ENCODE measurements at regions not wholly inside any gene's neighbourhood (a gene's known extent, or its start where the extent isn't known, plus 50 kb on each side); places are given as distances from the start of the nearest gene placed in this dataset.

- TF ChIP-seq, protein P1, sequence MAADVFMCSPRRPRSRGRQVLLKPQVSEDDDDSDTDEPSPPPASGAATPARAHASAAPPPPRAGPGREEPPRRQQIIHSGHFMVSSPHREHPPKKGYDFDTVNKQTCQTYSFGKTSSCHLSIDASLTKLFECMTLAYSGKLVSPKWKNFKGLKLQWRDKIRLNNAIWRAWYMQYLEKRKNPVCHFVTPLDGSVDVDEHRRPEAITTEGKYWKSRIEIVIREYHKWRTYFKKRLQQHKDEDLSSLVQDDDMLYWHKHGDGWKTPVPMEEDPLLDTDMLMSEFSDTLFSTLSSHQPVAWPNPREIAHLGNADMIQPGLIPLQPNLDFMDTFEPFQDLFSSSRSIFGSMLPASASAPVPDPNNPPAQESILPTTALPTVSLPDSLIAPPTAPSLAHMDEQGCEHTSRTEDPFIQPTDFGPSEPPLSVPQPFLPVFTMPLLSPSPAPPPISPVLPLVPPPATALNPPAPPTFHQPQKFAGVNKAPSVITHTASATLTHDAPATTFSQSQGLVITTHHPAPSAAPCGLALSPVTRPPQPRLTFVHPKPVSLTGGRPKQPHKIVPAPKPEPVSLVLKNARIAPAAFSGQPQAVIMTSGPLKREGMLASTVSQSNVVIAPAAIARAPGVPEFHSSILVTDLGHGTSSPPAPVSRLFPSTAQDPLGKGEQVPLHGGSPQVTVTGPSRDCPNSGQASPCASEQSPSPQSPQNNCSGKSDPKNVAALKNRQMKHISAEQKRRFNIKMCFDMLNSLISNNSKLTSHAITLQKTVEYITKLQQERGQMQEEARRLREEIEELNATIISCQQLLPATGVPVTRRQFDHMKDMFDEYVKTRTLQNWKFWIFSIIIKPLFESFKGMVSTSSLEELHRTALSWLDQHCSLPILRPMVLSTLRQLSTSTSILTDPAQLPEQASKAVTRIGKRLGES (CRISPR knock-in tag; IDR thresholded peaks at IDR 0.05; ENCODE audit: borderline replicate concordance), result no peak
Measured at GRCh38 chr3:22208844-22209243, 457.8 kb upstream of the ZNF385D start (continued).

DNA sequence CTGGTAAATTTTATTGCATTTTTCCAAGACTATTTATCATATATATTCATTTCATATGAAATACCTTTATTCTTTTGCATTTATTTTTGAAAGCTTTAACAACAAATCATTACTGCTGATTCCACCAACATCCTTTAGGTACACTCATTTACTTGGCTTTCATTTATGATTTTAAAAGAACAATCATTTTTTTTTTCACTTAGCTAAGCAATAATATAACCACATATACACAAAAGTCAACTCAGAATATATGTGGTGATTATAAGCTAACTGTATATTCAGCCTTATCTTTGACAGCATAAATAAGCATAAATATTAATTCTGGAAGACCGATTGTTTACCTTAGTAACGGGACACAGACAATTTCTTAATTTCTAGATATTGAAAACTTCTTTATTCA lies 458.6 kb upstream of the ZNF385D start:
- H3K36me3 ChIP-seq (replicated peaks in 1 of 2; ENCODE audit: control insufficient read depth in 1 of 2, insufficient read depth in 2 of 2, low read length in 2 of 2), result no peaks in the 10 kb centered on the region
- WGBS (ENCODE audit: low lambda C conversion rate), result 1% methylated on average over 2 of the region's 2 CpGs
- H3K27ac ChIP-seq (ENCODE audit: extremely low read length, insufficient read depth, low read length), result no peak overlapping the region
- ATAC-seq (no peak), DNase-seq (ENCODE audit: low spot score) (no peak), FAIRE-seq (no peak)
- no peak overlapping the region for H3K4me3 ChIP-seq (replicated peaks in 1 of 3; ENCODE audit: insufficient read depth in 1 of 3, low read depth in 2 of 3, low read length in 3 of 3)
- no TSS peak for BruUV-seq (replicated peaks)
- no peaks in the 10 kb centered on the region for H3K79me2 ChIP-seq (ENCODE audit: insufficient read depth, low read length)
- H3K27me3 ChIP-seq (ENCODE audit: control insufficient read depth in 1 of 2, insufficient read depth in 2 of 2, low read length in 2 of 2), result no peaks in the 10 kb centered on the region
- in situ Hi-C loops (cut with HindIII; ENCODE audit: extremely low pct_ligation_motif_present, low pct_unique_long_range_greater_than_20kb) (no loop called here), intact Hi-C loops (cut with micrococcal nuclease; ENCODE audit: unreplicated experiment) (no loop called here)
- CTCF ChIA-PET (ENCODE audit: low intra/inter-chr PET ratio, low total read pairs), result no interaction called here
- no peak overlapping the region for H3K4me2 ChIP-seq (ENCODE audit: low read depth, low read length)
- H4K20me1 ChIP-seq (ENCODE audit: insufficient read depth, low read length), result no peaks in the 10 kb centered on the region
- H3K9me3 ChIP-seq (ENCODE audit: low read length), result no peaks in the 10 kb centered on the region
- POLR2A ChIA-PET, result no interaction called here
- TF ChIP-seq MAFF (IDR thresholded peaks at IDR 0.05; ENCODE audit: low read depth, low read length) (peak; percentile 66), ZNF670 (CRISPR knock-in tag; IDR thresholded peaks at IDR 0.05; ENCODE audit: borderline replicate concordance) (no peak), MAFK (conservative IDR thresholded peaks at IDR 0.05 in 1 of 2, IDR thresholded peaks at IDR 0.05 in 1 of 2; ENCODE audit: low read length in 2 of 2) (peak in 1 of 2 experiments; percentile 70; a peak in 2 of 4 replicates), HOXA7 (CRISPR knock-in tag; IDR thresholded peaks at IDR 0.05) (no peak), SUZ12 (IDR thresholded peaks at IDR 0.05; ENCODE audit: low read depth, low read length) (no peak)
- no peak overlapping the region for H2AFZ ChIP-seq (ENCODE audit: low read length)
- no peaks in the 10 kb centered on the region for H3K4me1 ChIP-seq (ENCODE audit: insufficient read depth, low read length)
- no peak overlapping the region for H3K9ac ChIP-seq (ENCODE audit: insufficient read depth, low read depth, low read length)

Data from HepG2 (cell line).